ENCODE measurements at regions not wholly inside any gene's neighbourhood (a gene's known extent, or its start where the extent isn't known, plus 50 kb on each side); places are given as distances from the start of the nearest gene placed in this dataset.

- TF ChIP-seq CTCF (conservative IDR thresholded peaks at IDR 0.05; ENCODE audit: low read depth, low read length) (no peak), EZH2 (IDR thresholded peaks at IDR 0.05; ENCODE audit: borderline replicate concordance, low read depth, low read length, poor library complexity, severe bottlenecking) (no peak)
These were observed 646.7 kb downstream of the PDHA2 start for GRCh38 chr4:96486563-96486962.

Measured in A673 (cell line).